ENCODE measurements at regions not wholly inside any gene's neighbourhood (a gene's known extent, or its start where the extent isn't known, plus 50 kb on each side); places are given as distances from the start of the nearest gene placed in this dataset.
"Not testable (repeated sequence)": the region's sequence is repeated elsewhere in the genome, so short reads cannot be mapped to it uniquely, and the experiment has no call there.

- not testable (repeated sequence) for TF ChIP-seq POLR2A (IDR thresholded peaks at IDR 0.05; ENCODE audit: low read length); GATA1 (IDR thresholded peaks at IDR 0.05; ENCODE audit: low read depth, low read length)
These were observed 131.6 kb downstream of the CD164 start for GRCh38 chr6:109250544-109251156.
